ENCODE measurements at regions not wholly inside any gene's neighbourhood (a gene's known extent, or its start where the extent isn't known, plus 50 kb on each side); places are given as distances from the start of the nearest gene placed in this dataset.
A peak's percentile ranks its signal among the peaks of the same experiment; 100 is the strongest.
"Not testable (repeated sequence)": the region's sequence is repeated elsewhere in the genome, so short reads cannot be mapped to it uniquely, and the experiment has no call there.

DNA sequence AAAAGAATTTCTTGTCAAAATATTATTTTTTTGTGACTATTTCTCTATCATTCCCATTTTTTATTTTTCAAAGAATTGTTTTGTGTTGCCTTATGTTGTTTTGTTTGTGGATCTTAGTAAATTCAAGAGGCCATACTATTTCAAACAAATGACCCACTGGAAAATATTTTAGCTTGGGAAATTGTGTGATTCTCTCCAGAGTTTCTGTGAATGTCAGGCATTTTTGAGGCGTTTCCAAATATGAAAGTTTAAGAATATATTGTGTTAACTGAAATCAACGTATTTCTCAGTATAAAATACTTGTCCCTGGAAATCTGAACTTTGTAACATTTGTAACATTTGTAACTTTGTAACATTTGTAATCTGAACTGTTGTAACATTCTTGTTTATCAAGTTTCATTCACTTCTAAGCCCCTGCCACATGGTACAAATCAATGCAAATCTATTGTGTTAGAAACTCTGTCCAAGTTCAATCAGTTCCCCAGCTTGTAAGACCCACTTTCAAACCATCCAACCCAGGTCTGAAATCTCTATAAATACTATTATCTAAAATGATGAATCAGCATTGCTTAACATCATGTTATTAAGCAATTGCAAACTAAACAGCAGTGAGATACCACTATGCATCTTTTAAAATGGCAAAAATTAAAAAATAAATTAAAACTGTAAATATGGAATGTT, 465.4 kb upstream of the GRID2 start:
- DNase-seq (ENCODE audit: low read depth) = no peak

DNA sequence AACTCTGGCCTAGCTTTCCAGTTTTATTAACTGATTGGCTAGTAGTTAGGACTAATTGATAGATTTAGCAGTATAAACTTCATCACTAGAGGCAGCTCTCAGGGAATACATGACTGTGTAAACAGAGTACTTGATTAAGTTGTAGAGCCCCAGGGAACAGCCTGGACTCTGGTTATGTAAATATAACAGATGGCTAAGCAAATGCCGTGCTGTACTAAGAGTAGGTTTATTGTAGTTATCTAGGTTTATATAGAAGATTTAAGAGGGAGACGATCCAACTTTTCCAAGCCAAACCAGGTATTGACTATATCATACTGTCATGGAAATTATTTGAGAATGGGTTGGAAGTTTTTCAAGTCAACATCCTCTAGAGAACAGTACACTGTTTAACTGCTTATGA, 463.4 kb upstream of the GRID2 start:
- DNase-seq (ENCODE audit: low read depth) = no peak

DNA sequence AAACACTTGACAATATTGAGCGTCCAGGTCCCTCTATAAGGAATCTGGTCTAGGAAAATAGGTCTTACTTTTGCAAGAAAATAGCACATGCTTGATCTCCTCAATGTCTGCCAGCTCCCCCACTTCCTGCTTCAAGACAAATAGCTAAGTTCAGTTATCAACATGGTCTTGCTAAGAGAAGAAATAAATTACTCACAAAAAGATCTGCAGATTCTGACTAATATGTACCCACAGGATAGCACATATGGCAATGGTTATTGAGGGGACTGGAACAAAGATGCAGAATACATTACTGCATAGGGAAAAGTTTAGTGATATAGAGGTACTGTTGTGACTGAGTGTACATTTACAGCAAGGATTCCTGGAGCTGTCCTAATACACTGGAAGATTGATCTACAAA, 457.5 kb upstream of the GRID2 start:
- DNase-seq (ENCODE audit: low read depth) = no peak

DNA sequence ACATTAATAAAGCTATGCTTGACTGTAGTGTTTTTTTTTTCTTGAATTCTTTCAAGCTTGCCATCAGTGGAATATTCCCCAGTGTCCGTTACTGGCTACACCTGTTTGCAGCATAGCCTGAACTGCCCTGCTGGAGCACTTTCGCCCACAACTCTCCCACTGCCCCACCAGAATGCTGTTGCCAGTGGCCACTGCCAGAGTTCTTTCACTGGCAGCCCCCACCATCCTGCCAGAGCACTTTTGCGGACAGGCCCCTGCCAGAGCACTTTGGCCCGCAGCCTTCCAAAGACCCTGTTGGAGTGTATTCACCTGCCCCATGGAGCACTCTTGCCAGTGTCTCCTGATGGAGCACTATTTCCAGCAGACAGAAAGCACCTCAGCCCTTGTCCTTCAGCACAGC, 452.3 kb upstream of the GRID2 start:
- no peak for DNase-seq (ENCODE audit: low read depth)

DNA sequence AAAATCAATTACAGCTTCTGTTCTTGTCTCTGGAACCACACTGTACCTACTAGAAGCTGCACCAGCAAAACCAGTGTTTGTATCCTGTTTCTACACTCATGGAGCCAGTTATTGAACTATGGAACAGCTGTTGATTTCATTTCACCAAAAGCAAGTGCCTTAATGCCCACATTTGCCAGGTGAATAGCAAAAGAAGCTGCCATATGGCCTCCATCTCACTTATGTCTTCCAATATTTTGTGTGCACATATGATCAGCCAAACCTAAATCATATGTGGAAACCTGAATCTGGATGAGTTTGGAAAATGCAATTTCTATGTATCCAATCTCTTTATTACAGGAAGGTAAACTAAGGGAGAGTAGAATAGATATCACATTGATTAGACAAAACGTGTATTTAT, 415.8 kb upstream of the GRID2 start:
- DNase-seq (ENCODE audit: low read depth) = no peak

DNA sequence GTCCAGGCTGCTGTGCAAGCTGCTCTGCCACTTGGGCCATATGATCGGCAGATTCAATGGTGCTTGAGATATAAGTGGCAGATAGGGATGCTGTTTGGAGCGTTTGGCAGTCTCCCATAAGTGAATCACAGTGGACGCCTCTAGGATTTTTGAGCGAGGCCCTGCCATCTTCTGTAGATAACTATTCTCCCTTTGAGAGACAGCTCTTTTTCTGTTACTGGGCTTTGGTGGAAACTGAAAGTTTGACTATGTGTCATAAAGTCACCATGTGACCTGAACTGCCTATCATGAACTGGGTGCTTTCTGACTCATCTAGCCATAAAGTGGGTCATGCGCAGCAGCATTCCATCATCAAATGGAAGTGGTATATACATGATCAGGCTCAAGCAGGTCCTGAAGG, 412.5 kb upstream of the GRID2 start:
- DNase-seq (ENCODE audit: low read depth) = not testable (repeated sequence)

DNA sequence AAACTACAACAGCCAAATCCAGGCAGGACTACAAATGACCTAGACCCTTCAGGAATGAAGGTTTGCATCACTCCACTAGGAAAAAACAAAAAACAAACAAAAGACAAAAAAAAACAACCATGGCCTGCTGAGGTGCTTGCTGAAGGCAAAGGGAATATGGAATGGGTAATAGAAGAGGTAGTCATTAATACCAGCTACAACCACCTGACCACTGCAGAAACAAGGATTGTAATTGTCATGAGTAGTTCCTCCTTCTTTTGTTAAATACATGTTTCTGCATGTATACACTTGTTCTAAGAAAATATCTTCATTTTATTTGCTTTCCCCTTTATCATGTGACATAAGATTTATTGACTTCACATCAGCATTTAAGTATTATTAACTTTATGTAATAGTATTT, 409.8 kb upstream of the GRID2 start:
- no peak for DNase-seq (ENCODE audit: low read depth)

DNA sequence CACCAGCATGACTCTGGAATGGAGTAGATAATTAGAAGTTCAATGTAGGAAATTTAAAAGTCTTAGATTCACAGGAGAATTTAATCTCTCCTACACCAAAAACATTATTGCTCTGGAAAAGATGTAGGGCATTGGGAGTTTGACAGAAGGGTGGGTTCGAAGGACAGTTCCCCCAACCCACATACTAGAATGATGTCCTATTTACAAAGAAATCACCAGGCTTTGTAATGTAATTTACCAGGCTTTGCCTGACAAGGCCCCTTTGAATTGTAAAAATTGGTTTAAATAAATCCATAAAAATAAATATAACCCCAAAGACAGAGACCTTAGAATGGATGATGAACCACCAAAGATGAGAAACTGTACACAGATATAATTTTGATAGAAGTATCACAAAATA, 399.2 kb upstream of the GRID2 start:
- DNase-seq (ENCODE audit: low read depth) = no peak

DNA sequence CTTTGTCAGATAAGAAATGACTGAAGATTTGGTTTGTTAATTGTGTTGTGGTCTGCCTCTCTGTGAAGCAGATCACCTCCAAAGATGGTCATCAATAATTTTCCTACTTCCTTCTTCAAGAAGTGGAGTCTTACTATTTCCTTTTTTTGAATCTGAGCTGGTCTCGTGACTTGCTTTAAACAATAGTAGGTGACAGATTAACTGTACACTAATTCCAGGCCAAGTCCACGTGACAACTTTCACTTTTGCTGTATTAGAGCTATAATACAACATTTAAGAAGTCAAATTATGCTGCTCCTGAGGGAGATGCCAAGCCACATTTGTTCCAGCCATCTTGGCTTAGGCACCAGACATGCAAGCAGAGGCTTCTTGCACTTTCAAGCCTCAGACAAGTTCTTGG, 393.8 kb upstream of the GRID2 start:
- DNase-seq (ENCODE audit: low read depth) = no peak

DNA sequence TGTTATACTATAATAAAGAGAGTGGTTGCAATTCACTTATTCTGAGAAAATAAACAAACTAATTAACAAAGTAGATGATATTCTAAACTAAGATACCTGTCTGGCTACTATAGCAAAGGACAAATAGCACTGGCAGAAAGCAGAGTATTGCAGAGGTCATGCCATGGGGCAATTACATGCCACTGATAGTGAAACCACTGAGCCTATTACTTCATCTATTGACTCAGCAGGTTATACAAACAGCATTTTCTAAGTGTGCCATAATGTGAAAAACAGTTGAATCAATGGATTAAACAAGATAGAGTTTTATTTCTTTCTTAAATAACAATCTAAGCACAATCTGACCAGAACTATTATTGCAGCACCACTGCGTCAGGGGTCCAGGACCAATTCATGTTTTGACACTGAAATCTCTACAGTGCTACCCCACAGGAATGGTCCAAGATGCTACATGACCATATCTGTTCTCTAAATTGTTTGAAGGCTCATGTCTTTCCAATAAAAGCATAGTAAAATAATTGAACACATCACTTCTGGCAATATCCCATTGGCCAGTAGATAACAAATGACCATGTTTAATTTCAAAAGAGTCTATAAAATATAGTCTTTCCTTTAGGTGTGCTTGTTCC, 389.5 kb upstream of the GRID2 start:
- no peak for DNase-seq (ENCODE audit: low read depth)

DNA sequence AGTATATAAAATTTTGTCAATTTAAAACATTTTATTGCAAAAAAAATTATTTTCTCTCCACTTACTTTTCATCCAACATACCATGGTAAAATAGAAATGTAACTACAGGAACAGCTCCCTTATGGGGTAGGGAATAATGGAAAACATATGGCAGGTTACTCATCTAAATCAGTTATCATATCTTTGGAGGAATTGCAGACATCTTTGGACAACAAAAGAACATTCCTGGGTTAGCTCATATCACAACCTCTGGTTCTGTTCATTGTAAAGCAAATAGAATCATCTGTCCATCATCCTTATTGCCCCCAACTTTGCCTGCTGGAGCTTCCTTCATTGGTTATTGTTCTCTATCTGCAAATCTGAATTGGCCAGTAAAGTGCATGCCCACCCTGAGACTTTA, 387.5 kb upstream of the GRID2 start:
- DNase-seq (ENCODE audit: low read depth) = no peak

DNA sequence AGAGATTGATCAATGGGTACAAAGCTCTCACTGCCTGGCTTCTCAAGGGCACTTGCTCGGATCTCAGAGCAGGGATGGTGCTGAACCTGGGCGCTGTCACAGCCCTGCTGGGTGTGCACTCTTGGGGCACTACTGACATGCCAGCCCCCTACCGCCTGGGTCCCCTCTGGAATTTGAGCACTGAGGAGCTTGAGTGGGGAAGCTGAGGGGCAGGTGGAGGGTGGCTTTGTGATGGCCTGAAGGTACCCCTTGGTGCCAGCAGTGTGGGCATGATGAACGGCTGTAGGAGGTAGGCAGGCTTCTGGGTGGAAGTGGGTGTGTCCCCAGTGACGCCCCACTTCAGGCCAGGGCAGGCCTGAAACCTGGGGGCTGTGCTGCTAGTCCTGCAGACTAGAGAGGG, 379.1 kb upstream of the GRID2 start:
- DNase-seq (ENCODE audit: low read depth) = no peak

DNA sequence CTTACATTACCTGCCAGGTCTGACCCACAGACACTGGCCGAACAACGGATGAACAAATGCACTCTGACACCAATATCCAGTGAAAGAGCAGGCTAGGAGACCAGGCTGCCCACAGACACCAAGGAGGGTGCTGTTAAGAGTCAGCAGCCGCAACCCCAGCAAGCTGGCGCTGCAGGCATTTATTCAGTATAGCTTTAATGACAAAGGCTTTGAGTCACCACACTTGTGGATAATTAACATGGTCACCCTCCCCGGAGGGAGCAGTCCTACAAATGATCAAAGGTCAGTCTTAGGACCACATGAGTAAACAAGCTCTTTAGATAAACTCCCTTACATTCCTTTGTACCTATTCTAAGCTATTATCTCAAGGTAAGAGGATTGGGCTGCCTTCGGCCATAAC, 368.5 kb upstream of the GRID2 start:
- peak; percentile 1 for DNase-seq (ENCODE audit: low read depth)

DNA sequence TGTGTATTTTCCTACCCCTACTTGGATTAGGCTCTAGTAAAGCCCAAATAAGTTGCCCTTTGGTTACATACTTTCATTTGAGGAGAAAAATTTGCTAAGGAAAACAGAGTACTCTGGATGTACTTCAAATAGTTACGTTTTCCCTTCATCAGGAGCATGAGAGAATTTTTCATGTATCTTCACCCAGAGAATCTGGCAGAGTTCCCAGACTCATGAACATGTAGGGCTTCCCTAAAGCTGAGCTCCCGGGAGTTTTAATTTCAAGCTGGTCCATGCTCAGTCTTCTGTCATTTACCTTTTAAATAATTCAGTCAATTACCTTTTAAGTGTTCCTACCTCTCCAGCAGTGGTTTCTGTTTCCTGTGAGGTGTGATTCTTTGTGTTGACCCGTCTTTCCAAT, 367.5 kb upstream of the GRID2 start:
- peak; percentile 6 for DNase-seq (ENCODE audit: low read depth)

DNA sequence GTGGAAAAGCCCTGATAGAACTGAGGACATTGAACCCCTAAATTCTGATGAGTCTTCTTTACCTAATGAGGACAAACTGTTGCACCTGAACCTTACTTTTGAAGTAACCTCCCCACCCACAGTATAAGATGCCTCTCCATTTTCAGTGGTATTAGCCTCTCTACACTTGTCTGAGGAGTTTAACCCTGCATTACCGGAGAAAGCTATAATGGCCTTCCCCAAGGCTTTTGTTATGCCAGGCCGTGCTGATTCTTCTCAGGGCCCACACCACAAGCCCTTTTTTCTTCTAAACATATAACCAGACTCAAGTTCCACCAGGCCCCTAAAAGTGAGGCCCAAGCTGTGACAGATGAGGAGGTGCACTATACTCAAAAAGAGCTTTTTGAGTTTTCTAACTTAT, 345.8 kb upstream of the GRID2 start:
- no peak for DNase-seq (ENCODE audit: low read depth)

DNA sequence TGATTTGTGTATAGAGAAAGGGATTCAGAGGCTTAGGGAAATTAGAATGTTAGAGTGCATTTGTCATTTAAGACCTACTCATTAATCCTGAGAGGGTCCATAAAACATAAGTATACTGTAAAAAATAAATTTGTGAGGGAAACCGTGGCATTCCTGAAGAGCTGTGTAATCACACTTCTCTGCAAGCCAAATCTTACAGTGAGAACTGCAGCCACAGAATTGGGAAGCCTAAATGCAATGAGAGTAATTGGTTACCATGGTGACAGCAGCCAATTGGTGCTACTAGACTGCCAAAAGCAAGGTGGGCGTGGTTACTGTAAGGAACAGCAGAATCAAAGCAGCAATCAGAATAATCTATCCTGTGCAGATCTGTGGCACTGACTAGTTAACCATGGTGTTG, 345.2 kb upstream of the GRID2 start:
- peak; percentile 1 for DNase-seq (ENCODE audit: low read depth)

DNA sequence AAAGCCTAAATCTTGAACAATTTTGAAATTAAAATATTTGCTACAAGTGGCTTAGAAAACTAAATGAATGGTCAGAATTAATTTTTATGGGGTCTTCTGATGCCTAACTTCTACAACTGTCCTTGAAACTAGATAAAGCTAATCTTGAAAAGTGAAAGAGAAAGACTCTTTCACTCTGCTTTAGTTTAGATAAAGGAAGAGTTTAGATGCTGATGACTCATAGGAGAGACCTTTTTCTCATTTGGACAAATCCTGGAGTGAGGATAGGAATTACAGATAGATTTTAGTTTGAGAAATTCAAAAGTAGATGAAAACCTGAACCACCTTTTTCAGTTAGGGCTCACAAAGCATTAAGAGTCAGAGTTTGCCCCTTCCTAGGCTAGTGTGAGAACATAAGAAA, 342.3 kb upstream of the GRID2 start:
- no peak for DNase-seq (ENCODE audit: low read depth)

DNA sequence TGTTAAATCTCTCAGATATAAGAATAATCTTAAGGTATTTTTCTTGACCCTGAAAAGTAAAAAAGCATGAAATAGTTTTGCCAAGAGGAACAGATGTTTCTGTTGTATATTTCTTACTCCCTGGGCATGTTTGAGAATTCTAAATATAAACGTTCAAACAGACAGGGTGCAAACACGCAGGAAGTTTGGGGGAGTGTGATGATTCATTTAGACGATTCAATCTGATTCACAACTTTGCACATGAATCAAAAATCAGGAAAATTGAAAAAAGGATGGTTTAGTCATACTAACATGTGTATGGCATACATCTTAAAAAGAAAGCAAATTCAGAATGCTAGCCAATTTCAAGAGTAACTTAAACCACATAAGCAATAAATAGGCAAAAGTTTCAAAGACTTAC, 340.3 kb upstream of the GRID2 start:
- DNase-seq (ENCODE audit: low read depth) = peak; percentile 0

DNA sequence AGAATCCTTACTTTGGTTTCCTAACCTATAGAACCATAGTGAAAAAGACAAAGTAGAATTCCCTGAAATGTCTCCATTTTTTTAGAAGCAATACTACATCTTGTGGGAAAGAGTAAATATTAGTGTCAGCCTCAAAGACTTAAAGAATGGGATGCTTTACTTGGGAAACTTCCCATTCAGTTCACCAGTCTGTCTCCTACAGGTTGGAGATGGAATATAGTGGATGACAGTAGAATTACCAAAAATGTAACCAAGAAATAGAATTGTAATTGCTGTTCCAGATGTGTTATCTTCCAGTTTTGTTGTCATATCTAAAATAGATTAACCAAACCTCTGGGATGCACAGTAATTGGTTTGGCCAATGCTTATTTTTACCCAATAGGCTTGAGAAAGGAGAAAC, 338.6 kb upstream of the GRID2 start:
- DNase-seq (ENCODE audit: low read depth) = no peak

DNA sequence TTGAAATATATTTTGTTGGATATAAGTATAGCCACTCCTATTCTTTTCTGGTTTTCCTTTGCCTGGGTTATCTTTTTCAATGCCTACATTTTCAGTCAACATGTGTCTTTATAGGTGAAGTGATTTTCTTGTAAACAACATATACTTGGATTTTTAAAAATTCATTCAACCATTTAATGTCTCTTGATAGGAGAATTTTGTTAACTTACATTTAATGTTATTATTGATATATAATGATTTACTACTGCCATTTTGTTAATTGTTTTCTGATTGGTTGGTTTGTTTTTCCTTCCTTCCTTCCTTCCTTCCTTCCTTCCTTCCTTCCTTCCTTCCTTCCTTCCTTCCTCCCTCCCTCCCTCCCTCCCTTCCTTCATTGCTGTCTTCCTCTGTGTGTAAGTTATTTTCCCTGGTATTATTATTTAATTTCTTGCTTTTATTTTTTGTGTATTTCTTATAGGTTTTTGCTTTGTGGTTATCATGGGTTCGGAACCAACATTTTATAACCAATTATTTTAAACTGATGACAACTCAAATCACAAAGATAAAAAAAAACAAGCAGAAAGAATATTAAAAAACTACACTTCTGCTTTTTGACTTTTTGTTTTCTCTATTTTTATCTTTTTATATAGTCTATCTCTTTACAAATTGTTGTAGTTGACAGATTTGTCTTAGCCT, 330.1 kb upstream of the GRID2 start:
- no peak for DNase-seq (ENCODE audit: low read depth)

DNA sequence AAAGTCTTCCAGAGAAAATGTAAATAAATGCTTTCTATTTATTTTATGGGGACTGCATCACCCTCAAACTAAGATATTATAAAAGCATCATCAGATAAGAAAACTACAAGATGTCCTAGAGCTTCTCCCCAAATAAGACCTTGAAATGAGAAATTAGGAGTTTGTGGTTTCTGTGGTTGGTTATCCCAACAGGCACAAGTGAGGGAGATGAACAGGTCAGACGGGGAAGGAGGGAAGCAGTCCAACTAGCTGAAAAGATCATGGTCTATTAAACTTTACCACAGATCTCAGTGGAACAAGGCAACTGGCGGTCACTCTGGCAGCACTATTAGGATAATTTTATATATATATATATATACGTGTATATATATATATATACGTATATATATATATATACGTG, 319.3 kb upstream of the GRID2 start:
- peak; percentile 12 for DNase-seq (ENCODE audit: low read depth)

DNA sequence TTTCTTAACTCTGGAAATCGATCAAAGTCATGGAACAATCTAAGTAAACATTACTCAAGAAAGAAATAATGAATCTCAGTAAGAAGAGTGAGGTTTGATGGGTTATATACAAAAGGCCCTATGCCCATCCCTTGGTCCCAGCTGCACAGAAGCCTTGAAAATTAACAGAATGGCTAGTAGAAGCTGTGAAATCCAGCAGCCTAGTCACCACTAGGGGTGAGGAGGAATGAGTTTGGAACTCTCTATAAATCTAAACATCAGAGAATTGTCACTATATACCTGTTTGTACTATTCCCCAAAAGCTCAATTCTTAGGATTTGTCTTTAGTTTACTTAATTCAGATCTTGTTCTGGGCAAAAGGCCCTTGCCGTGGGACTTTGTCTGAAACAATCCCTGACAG, 313.9 kb upstream of the GRID2 start:
- DNase-seq (ENCODE audit: low read depth) = no peak

DNA sequence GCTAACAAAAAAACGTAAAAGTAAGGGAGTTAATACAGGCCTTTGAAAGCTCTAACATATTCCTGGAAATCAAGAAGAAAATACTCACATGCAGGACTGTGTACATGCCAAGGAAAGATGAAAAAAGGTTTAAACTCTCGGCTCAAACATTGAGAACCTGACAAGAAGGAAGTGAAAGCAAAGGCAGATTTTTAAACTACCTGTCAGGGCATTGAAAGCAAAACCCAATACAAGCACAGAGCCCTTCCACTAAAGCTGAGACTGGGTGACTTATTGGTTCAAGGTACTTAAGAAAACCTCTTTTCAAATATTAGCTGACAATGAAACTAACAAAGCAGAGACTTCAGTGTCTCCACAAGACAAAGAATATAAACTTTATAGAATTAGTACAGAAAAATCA, 313.0 kb upstream of the GRID2 start:
- DNase-seq (ENCODE audit: low read depth) = no peak

DNA sequence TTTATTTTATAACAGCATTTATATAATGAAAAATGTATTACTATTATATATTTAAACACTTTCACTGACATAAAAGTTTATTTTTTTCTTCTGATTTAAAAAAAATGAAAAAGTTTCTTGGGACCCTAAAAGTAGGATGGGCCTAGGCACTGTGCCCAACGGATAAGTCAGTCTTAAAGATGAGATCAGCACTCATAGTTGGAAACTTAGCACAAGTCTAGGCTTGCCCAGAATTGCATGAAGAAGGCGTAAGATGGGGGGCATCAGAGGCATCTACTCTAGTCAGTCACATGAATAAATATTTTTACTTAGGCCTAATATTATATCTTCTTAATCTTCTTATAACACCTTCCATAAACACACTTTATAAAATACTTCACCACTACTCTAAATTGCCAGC, 306.7 kb upstream of the GRID2 start:
- no peak for DNase-seq (ENCODE audit: low read depth)
